Islet of Langerhans (tissue), 1 donor: ENCODE measurements at regions not wholly inside any gene's neighbourhood (a gene's known extent, or its start where the extent isn't known, plus 50 kb on each side); places are given as distances from the start of the nearest gene placed in this dataset.
"Not testable (repeated sequence)": the region's sequence is repeated elsewhere in the genome, so short reads cannot be mapped to it uniquely, and the experiment has no call there.

Source experiments
- FAIRE-seq: peaks from one replicate; lab custom pipeline; 2011; peaks lifted over from hg19 to GRCh38; lab: Jason Lieb, UNC

GRCh38 chr17:54368906-54369305, 531.7 kb upstream of the TOM1L1 start:
- no peak for FAIRE-seq

DNA sequence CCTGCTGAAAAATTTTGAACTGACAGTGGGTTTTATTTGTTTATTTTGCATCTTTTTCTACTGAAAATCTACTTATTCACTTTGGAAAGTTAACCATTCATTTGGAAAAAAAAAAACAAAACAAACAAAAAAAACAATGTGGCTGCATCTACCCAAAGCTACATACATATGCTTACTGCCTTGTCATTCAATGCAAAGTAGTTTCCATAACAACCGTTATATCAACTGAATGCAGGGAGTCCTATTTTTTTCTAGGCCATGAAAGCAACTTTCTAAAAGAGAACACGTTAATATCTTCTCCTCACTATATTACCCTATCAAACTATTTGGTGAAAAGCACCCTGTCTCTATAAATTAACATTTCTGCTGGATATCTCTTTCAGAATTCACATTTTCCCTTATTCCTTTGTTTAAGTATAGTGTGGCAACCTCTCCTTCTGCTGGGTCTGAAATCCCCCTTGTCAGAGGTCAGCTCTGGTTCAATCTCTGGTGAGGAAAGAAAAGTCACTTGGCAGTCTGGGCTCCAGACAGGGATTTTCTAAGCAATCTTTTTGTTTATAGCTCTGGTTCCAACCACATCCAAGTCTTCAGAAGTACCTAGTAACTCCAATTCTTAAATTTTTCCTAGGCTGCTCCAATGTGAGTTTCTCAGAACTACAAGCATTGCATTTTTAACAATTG, 528.4 kb upstream of the TOM1L1 start:
- no peak for FAIRE-seq

DNA sequence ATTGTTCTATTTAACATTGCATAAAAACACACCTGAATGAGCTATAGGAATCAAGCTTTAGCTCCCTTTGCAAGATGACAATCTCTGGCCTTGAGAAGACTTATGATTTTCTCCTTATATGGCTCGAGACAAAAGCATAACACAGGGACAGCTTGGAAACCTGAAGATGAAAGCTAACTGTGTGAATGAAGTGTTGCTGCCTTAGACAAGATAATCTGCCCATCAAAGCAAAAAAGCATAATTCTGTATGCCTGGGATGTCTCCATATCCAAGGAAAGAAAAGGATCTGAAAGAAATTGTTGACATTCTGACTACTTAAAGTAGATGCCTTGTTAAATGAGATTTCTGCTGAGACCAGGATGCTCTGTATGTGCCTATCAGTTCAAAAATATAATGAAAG, 526.7 kb upstream of the TOM1L1 start:
- FAIRE-seq: no peak

DNA sequence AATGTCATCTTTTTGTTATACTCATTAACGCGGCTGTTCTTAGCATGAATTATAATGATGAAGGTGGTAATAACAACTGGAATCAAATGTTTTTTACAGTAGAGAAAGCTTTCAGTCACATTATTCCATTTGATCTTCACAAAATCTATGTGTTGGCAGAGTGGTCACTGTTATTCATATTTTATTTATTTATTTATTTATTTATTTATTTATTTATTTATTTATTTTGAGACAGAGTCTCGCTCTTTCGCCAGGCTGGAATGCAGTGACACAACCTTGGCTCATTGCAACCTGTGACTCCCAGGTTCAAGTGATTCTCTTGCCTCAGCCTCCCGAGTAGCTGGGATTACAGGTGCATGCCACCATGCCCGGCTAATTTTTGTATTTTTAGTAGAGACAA, 524.2 kb upstream of the TOM1L1 start:
- not testable (repeated sequence) for FAIRE-seq

GRCh38 chr17:54381482-54381881, 519.2 kb upstream of the TOM1L1 start:
- FAIRE-seq: no peak

DNA sequence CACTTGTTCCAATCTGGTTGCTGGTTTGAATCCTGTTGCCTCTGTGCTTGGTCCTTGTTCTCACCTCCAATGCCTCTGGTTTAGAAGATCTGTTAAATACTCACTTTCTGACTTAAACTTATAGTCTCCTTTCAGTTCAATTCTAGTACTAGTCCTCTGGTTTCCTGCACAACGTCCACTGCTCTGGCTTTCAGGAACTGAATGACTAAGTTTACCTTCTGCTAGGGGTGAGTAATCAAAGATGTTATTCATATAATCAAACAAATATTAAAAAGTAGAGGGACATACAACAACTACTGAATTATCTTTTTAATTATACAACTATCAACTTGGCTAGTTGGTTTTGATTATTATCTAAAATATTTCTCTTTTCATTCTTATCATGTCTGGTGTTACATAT, 496.4 kb upstream of the TOM1L1 start:
- FAIRE-seq: no peak

GRCh38 chr17:54405826-54406225, 494.8 kb upstream of the TOM1L1 start:
- FAIRE-seq: no peak

GRCh38 chr17:54408731-54409130, 491.9 kb upstream of the TOM1L1 start:
- no peak for FAIRE-seq

DNA sequence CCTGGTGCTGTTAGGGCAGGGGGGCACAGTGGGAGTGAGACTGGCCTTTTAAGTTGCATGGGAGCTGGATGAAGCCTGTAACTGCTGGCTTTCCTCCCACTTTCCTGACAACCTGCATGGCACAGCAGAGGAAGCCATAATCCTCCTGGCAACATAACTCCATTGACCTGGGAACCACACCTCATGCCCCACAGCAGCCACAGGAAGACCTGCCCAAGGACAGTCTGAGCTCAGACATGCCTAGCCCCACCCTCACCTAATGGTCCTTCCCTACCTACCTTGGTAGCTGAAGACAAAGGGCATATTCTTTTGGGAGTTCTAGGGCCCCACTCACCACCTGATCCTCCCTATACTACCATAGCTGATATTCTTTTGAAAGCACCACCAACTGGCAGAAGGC, 482.2 kb upstream of the TOM1L1 start:
- FAIRE-seq: no peak

DNA sequence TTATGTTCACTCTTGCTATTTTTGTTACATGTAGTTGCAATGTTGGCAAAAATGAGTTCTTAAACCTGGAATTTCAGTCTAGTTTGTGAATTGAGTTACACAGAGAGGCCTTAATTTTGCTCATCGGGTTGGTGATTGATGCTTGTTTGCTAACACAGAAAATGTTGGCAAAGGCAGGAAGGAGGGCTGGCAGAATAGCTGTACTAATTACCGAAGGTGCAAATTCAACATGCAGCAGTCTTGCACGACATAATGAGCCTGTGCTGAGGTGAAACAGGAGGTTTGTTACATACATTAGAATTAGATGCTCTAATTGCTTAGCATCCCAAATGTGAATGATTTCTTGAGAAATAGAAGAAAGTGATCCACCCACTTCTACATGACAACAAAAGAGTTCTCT, 475.0 kb upstream of the TOM1L1 start:
- FAIRE-seq: no peak

DNA sequence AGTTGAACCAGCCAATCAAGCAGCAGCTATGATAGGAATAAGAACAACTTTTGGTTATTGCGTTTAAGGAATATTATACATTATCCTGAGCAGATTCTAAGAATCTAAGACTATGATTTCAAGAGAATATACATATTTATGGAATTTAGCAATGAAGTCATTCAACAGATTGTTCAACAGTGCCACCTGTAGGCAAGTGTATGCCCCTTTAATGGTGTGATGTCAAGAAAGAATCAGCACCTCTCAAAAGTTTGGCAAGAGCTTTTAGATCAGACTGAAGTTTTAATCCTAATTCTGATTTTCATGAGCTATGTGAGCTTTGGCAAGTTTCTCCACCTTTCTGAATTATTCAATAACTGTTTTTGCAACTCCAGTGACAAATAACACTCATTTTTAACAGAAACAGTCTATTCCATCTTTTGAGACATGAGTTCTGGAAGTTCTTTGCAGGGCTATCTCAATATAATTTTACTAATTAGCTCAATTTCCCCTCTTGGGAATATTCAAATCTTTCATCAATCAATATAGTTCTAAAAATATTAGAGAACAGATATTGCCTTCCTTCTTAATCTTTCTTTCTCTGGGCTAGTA, 474.3 kb upstream of the TOM1L1 start:
- FAIRE-seq: no peak

- no peak for FAIRE-seq
These were observed 464.7 kb upstream of the TOM1L1 start for GRCh38 chr17:54435966-54436365.

DNA sequence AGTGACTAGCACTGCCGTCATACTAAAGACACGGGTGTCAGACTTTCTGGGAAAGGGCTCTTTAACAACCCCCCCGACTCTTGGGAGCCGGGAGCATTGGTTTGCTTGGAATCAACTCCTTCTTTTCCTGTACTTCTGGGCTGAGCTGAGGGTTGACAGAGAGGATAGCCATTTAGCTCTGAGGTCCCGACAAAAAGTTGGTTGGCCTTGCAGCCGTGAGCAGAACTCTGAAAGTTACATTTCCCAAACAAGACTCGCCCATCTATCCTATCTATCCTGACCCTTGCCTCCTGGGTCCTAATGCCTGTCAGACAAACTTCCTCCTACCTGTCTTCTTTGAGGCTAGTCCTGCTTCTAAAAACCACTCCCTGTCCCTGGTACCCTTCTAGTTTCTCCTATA, 460.8 kb upstream of the TOM1L1 start:
- no peak for FAIRE-seq

- FAIRE-seq: no peak
These were observed 449.6 kb upstream of the TOM1L1 start for GRCh38 chr17:54451051-54451450.

- FAIRE-seq: no peak
These were observed 447.8 kb upstream of the TOM1L1 start for GRCh38 chr17:54452666-54453348.

DNA sequence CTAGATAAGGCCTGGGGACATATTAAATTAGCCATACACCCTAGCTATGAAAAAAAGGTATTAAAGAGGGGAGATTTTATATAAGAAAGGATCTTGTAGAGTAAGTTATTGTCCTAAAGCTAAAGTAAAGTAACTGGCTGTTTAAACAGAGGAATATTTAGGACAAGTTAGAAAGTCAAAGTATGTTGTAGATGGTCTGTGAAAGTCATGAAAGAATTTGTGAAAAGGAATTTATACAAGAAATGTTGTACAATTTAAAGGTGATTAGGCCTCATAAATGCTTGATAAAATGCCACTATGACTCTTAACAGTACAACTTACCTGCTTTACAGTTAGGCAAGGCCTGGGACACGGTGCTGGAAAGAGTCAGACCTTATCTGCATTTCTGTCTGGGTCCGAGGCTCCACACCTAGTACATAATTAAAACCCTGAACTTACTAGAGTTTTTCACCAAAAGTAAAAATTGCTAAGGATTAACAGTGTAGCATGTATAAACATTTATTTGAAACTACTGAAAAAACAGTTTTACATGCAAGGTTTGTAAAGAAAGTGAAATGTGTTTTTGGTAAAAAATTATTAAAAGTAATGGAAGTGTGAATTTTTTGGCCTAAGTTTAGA, 445.3 kb upstream of the TOM1L1 start:
- FAIRE-seq: no peak

- not testable (repeated sequence) for FAIRE-seq
These were observed 435.2 kb upstream of the TOM1L1 start for GRCh38 chr17:54465443-54465842.

DNA sequence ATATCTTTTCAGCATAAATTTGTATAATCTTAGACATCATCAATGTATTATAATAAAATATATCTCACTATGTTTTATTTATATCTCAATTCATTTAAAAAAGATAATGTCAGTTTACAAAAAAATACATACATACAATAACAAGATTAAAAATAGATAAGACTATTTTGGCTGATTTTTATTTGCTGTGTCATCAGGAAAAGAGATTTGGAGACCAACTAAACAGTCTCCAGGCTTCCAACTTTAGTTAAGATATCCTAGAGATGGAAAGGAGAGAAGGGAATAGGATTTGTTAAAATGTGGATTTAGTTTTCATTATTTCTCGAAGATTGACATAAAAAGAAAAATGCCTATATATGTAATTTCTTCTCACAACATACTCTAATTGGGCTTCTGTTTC, 433.8 kb upstream of the TOM1L1 start:
- FAIRE-seq: no peak

DNA sequence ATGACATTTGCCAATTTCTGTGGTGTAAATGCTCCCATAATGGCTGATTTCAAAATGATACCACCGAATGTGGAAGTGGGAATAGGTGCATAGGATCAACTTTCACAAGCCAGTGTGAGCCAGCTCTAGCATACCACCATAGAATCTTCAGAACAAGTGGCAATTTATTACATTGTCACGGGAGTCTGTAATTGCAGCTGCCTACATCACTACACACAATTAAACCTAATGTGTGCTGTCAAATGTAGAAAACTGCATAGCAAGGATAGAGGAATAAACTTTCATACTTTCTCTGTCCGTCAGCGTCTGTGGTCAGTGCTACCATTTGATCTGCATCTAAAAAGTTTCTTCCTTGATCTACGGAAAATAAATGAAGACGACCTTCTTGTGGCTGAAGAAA, 417.8 kb upstream of the TOM1L1 start:
- FAIRE-seq: no peak

GRCh38 chr17:54493691-54494090, 407.0 kb upstream of the TOM1L1 start:
- no peak for FAIRE-seq

DNA sequence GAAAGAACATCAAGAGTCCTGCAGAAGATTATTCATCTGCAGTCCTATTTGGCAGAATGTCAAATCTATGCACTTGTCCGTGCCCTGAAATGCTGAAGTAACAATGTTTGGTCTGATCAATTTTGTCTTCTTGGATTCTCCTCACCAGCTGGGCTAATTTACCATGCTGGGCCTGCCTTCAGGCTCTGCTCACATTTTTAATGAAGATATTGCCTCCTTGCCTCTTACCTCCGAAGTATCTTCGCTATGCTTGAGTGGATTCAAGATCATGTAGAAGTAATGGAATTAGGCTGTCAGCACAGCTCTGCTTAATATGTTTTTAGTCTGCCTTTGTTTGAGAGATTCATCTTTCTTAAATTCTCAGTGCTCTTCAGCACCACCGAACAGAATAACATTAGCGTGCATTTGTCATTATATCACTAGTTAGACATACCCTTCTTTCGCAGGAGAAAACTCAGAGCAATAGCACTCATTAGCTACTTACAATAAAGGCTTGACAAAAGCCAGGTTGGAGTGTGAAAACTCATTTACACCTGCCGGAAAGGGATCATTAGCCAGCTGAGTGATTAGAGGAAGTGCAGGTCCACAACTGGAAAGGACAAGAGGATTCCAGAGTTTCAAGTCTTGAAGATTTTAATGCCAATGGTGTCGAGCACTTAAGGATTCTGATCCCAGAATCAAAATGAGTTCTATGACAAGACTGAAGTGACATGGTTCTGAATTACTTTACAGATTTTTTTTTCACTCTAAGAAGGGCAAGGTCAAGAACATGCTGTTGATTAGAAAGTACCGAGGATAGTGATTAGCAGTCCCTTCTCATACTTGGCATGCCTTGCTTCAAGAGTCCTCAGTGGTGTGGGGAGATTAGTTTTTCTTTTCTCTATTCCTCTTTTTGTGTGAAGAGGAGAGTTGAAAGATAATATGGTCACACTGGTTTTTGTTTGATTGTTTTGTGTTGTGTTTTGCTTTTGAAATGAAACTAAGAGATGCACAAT, 405.6 kb upstream of the TOM1L1 start:
- FAIRE-seq: no peak

DNA sequence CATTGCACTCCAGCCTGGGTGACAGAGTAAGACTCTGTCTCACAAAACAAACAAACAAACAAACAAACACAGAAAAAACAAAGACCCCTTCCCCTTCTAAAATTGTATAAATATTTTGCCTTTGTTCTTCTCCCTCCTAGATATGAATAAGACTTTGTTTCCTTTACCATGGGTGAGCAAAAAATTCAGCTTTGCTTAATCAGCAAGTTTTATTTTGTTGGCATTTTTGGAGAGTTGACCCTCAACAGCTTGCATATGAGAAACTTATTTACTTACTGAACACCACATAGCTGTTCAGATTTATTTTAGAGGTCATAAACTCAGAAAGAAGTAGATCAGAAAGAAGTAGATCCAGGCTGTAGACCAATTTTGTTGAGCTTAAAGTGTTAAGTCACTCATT, 395.2 kb upstream of the TOM1L1 start:
- FAIRE-seq: no peak
